HG02623 (cell line): ENCODE measurements at regions not wholly inside any gene's neighbourhood (a gene's known extent, or its start where the extent isn't known, plus 50 kb on each side); places are given as distances from the start of the nearest gene placed in this dataset.

Experiments used
- ATAC-seq: cut with Tn5 transposase; IDR thresholded peaks from one replicate; pipeline ENCODE4 v1.9.1; 2021; ENCODE audit warnings: moderate library complexity; ENCODE audit not compliant: unreplicated experiment

GRCh38 chr19:27672309-27673047, 1540.5 kb downstream of the UQCRFS1 start:
- no peak for ATAC-seq

- ATAC-seq: no peak
Measured at GRCh38 chr19:27671876-27672275, 1541.1 kb downstream of the UQCRFS1 start.

GRCh38 chr19:27660428-27660827, 1552.5 kb downstream of the UQCRFS1 start:
- no peak for ATAC-seq

- ATAC-seq: no peak
Measured at GRCh38 chr19:27657271-27658051, 1555.5 kb downstream of the UQCRFS1 start.

GRCh38 chr19:27654266-27654990, 1558.5 kb downstream of the UQCRFS1 start:
- ATAC-seq: no peak

- no peak for ATAC-seq
Measured at GRCh38 chr19:27652796-27653195, 1560.2 kb downstream of the UQCRFS1 start.

DNA sequence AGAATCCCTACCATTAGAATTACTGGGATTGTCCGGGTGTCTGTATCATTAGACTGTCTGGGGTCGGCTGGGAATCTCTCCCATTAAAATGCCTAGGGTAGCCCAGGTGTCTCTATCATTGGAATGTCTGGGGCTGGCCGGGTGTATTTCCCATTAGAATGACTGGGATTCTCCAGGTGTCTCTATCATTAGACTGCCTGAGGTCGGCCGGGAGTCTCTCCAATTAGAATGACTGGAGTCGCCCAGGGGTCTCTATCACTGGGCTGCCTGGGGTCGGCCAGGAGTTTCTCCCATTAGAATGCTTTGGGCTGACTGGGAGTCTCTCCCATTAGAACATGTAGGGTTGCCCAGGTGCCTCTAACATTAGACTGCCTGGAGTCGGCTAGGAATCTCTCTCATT, 1560.7 kb downstream of the UQCRFS1 start:
- ATAC-seq: no peak

GRCh38 chr19:27647423-27647822, 1565.5 kb downstream of the UQCRFS1 start:
- no peak for ATAC-seq

GRCh38 chr19:27635401-27635800, 1577.5 kb downstream of the UQCRFS1 start:
- no peak for ATAC-seq

DNA sequence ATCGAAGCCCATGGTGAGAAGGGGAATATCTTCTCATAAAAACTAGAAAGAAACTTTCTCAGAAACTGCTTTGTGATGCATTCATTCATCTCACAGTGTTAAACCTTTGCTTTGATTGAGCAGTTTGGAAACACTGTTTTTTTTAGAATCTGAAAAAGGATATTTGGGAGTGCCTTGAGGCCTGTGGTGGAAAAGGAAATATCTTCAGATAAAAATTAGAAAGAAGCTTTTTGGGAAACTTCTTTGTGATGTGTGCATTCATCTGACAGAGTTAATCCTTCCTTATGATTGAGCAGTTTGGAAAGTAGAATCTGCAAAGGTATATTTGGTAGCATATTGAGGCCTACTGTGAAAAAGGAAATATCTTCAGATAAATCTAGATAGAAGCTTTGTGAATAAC, 1594.9 kb downstream of the UQCRFS1 start:
- no peak for ATAC-seq

DNA sequence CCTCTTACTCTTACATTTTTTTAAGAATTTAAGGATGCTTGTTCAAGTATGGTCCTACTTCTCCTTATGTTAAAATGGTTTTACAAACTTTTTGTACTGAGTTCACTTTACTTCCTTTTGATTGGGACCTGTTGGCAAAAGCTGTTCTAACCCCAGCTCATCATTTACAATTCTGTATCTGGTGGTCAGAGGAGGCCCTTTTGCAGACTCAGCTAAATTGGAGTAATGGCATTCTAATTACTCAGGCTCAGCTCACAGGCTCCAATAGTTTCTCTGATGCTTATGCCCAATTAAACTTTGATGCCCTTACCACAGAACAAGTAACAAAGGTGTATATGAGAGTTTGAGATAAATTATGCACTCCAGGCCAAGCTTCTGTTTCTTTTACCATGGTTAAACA, 1632.0 kb downstream of the UQCRFS1 start:
- ATAC-seq: no peak
